Endothelial cell of umbilical vein (primary cell): ENCODE measurements at regions not wholly inside any gene's neighbourhood (a gene's known extent, or its start where the extent isn't known, plus 50 kb on each side); places are given as distances from the start of the nearest gene placed in this dataset.

ENCODE experiments used
- BruUV-seq: library from RNA; stranded (reverse); fragments of 400-500 nt; replicated peaks from 2 replicates; lab custom pipeline; 2021; lab: Mats Ljungman, UMichigan
- CTCF ChIA-PET: fragments of 300-600, 350-600 bp; sonication (Branson Sonifier 250); formaldehyde crosslinking; loops from one replicate; lab custom pipeline; 2021; ENCODE audit warnings: antibody characterized with exemption, inconsistent platforms; lab: Charles Lee
- POLR2A ChIA-PET: fragments of 300-600, 350-600 bp; sonication (Branson Sonifier 250); formaldehyde crosslinking; loops from one replicate; lab custom pipeline; 2021; ENCODE audit warnings: antibody characterized with exemption, inconsistent platforms; lab: Charles Lee
- DNase-seq: peaks from one replicate; pipeline ENCODE4 v3.0.0-alpha.2; 2011; ENCODE audit warnings: low read depth, low spot score
- FAIRE-seq: peaks from 2 replicates; lab custom pipeline; 2011; peaks lifted over from hg19 to GRCh38; lab: Jason Lieb, UNC
- H2AFZ ChIP-seq: 2 replicates; pipeline ENCODE4 v1.6.0; 2012; ENCODE audit warnings: low read depth, low read length, control low read depth, inconsistent platforms
- H3K27ac ChIP-seq: 2 replicates; pipeline ENCODE4 v1.5.1; 2011; ENCODE audit warnings: low read depth, mild to moderate bottlenecking, control low read depth, low read length, moderate library complexity; ENCODE audit not compliant: insufficient read depth
- H3K27me3 ChIP-seq, 2 experiments: 2 replicates each; pipeline versions ENCODE4 v1.6.0 to v1.6.1; 2011; ENCODE audit warnings: low read length in 2 of 2, mixed read lengths in 1 of 2; ENCODE audit not compliant: control insufficient read depth in 2 of 2, insufficient read depth in 2 of 2
- H3K36me3 ChIP-seq, 2 experiments: 2 replicates in 1 of 2; 3 replicates in 1 of 2; pipeline ENCODE4 v1.5.1; 2011; ENCODE audit warnings: low read length in 2 of 2, mild to moderate bottlenecking in 1 of 2, moderate library complexity in 1 of 2; ENCODE audit not compliant: control insufficient read depth in 2 of 2, insufficient read depth in 2 of 2; ENCODE audit errors: extremely low read depth in 1 of 2
- H3K4me1 ChIP-seq: 3 replicates; pipeline ENCODE4 v1.5.1; 2011; ENCODE audit warnings: mild to moderate bottlenecking, low read length; ENCODE audit not compliant: control insufficient read depth, insufficient read depth; ENCODE audit errors: extremely low read depth
- H3K4me2 ChIP-seq: 2 replicates; pipeline ENCODE4 v1.6.1; 2011; ENCODE audit warnings: low read length, control low read depth, mixed read lengths; ENCODE audit not compliant: insufficient read depth
- H3K4me3 ChIP-seq, 3 experiments: fragments of 200-600 bp in 1 of 3; sonication (generic), shearing (Covaris generic) in 1 of 3; replicated peaks in 1 of 3; 2 replicates each; pipeline ENCODE4 v1.5.1; 2011 to 2016; ENCODE audit warnings: control low read depth in 3 of 3, low read length in 3 of 3, mild to moderate bottlenecking in 2 of 3, inconsistent platforms in 1 of 3, low read depth in 1 of 3, moderate library complexity in 1 of 3; ENCODE audit not compliant: insufficient read depth in 1 of 3
- H3K79me2 ChIP-seq: 2 replicates; pipeline ENCODE4 v1.6.0; 2012; ENCODE audit warnings: low read length, inconsistent platforms; ENCODE audit not compliant: control insufficient read depth, insufficient read depth
- H3K9ac ChIP-seq: replicated peaks from 2 replicates; pipeline ENCODE3; 2011; ENCODE audit warnings: low read length, control low read depth; ENCODE audit not compliant: insufficient read depth; ENCODE audit errors: extremely low read depth
- H3K9me1 ChIP-seq: replicated peaks from 3 replicates; pipeline ENCODE4 v1.6.0; 2011; ENCODE audit warnings: mild to moderate bottlenecking, low read length; ENCODE audit not compliant: control insufficient read depth, insufficient read depth; ENCODE audit errors: extremely low read depth
- H3K9me3 ChIP-seq: replicated peaks from 2 replicates; pipeline ENCODE4 v1.5.1; 2012; ENCODE audit warnings: low read length, inconsistent platforms; ENCODE audit not compliant: control insufficient read depth, insufficient read depth
- H4K20me1 ChIP-seq: replicated peaks from 2 replicates; pipeline ENCODE3; 2011; ENCODE audit warnings: mild to moderate bottlenecking, low read length; ENCODE audit not compliant: control insufficient read depth, insufficient read depth; ENCODE audit errors: extremely low read depth
- EZH2 ChIP-seq: IDR thresholded peaks from 2 replicates; pipeline ENCODE4 v1.6.1; 2012; ENCODE audit warnings: borderline replicate concordance, low read depth, mild to moderate bottlenecking, moderate library complexity, low read length, inconsistent platforms; ENCODE audit not compliant: severe bottlenecking
- FOS ChIP-seq: IDR thresholded peaks from 2 replicates; pipeline ENCODE4 v1.6.1; 2011; ENCODE audit warnings: mild to moderate bottlenecking, low read length, moderate library complexity, borderline replicate concordance; ENCODE audit not compliant: insufficient read depth
- GATA2 ChIP-seq: IDR thresholded peaks from 2 replicates; pipeline ENCODE4 v1.7.0; 2011; ENCODE audit warnings: low read depth, mild to moderate bottlenecking, moderate library complexity, mixed read lengths, low read length; ENCODE audit not compliant: insufficient read length, insufficient read depth
- JUN ChIP-seq: IDR thresholded peaks from 2 replicates; pipeline ENCODE4 v1.6.1; 2011; ENCODE audit warnings: borderline replicate concordance, low read depth; ENCODE audit not compliant: insufficient read length, insufficient read depth
- MAX ChIP-seq: IDR thresholded peaks from 2 replicates; pipeline ENCODE4 v1.6.1; 2011; ENCODE audit not compliant: insufficient read depth, insufficient read length
- MYC ChIP-seq: IDR thresholded peaks from one replicate; pipeline ENCODE4 v1.6.1; 2011; ENCODE audit warnings: mild to moderate bottlenecking, low read depth, low read length
- POLR2A ChIP-seq: IDR thresholded peaks from 2 replicates; pipeline ENCODE4 v1.6.1; 2012; ENCODE audit warnings: low read depth, mild to moderate bottlenecking, control low read depth, low read length
- POLR2AphosphoS5 ChIP-seq: IDR thresholded peaks from 2 replicates; pipeline ENCODE4 v1.6.1; 2012; ENCODE audit warnings: low read depth, mild to moderate bottlenecking, control low read depth, low read length, moderate library complexity; ENCODE audit not compliant: insufficient read depth
- dilution Hi-C: fragments of 300-500 bp; cut with MboI; formaldehyde crosslinking; loops from one replicate; pipeline ENCODE4 v1.15.0; 2019; ENCODE audit warnings: low sequenced_read_pairs; ENCODE audit not compliant: extremely low pct_ligation_motif_present
- intact Hi-C: fragments of 100-400 bp; cut with micrococcal nuclease; formaldehyde crosslinking; loops from one replicate; pipeline ENCODE4 v1.10.0; 2022
- TF ChIP-seq, protein P1 (sequence below), 2 donors: IDR thresholded peaks; 1 replicate in 1 of 2; 2 replicates in 1 of 2; pipeline ENCODE4 v1.5.1; 2011; ENCODE audit warnings: low read length in 2 of 2, mild to moderate bottlenecking in 2 of 2, moderate library complexity in 2 of 2, control low read depth in 1 of 2, inconsistent platforms in 1 of 2, low read depth in 1 of 2; ENCODE audit not compliant: insufficient read depth in 1 of 2; ENCODE audit errors: extremely low read depth in 1 of 2

GRCh38 chr5:66354422-66354821, 210.3 kb downstream of the SREK1 start:
- POLR2A ChIA-PET = no interaction called here
- no peak for FAIRE-seq

DNA sequence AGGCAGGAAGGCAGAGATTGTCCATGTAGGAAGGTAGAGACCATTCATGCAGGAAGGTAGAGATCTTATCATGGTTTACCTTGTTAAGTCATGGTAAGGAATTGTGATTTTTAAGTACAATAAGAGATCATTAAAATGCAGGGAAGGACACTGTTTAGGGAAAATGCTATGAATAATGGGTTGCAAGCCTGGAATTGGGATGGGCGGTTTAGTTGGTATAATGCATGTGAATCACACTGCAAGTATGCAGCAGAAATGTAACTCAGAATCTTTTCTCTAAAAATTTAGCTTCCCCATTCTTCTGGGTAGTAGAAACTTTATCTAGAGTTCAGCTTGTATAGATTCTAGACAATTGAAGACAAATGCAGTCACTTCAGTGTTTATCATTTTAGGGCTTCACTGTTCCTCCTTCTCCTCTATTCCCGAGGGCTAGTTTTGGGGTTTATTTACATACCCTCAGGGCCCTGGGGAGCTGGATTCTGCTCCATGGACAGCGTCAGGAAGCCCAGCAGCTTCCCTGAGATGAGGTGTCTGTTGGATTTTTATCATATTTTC, 212.0 kb downstream of the SREK1 start:
- no peak overlapping the region for H3K4me3 ChIP-seq
- no peak overlapping the region for H3K9ac ChIP-seq
- H3K9me1 ChIP-seq = no peaks in the 10 kb centered on the region
- H3K4me2 ChIP-seq = no peak overlapping the region
- TF ChIP-seq MAX (no peak), GATA2 (no peak), EZH2 (no peak), JUN (no peak), POLR2AphosphoS5 (no peak), MYC (no peak), FOS (no peak), POLR2A (no peak)
- TF ChIP-seq, protein P1, sequence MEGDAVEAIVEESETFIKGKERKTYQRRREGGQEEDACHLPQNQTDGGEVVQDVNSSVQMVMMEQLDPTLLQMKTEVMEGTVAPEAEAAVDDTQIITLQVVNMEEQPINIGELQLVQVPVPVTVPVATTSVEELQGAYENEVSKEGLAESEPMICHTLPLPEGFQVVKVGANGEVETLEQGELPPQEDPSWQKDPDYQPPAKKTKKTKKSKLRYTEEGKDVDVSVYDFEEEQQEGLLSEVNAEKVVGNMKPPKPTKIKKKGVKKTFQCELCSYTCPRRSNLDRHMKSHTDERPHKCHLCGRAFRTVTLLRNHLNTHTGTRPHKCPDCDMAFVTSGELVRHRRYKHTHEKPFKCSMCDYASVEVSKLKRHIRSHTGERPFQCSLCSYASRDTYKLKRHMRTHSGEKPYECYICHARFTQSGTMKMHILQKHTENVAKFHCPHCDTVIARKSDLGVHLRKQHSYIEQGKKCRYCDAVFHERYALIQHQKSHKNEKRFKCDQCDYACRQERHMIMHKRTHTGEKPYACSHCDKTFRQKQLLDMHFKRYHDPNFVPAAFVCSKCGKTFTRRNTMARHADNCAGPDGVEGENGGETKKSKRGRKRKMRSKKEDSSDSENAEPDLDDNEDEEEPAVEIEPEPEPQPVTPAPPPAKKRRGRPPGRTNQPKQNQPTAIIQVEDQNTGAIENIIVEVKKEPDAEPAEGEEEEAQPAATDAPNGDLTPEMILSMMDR (IDR thresholded peaks at IDR 0.05; ENCODE audit: extremely low read depth in 1 of 2, insufficient read depth in 1 of 2, low read depth in 1 of 2, low read length in 2 of 2) = no peak
- no peaks in the 10 kb centered on the region for H3K27me3 ChIP-seq
- no TSS peak for BruUV-seq
- dilution Hi-C loops (no loop called here), intact Hi-C loops (no loop called here)
- H3K27ac ChIP-seq = no peak overlapping the region
- DNase-seq (no peak), FAIRE-seq (no peak)
- H3K4me1 ChIP-seq = no peaks in the 10 kb centered on the region
- H3K79me2 ChIP-seq = no peaks in the 10 kb centered on the region
- ChIA-PET CTCF (no interaction called here), POLR2A (no interaction called here)
- H4K20me1 ChIP-seq = no peaks in the 10 kb centered on the region
- H2AFZ ChIP-seq = no peak overlapping the region
- no peaks in the 10 kb centered on the region for H3K9me3 ChIP-seq
- no peaks in the 10 kb centered on the region for H3K36me3 ChIP-seq

More at GRCh38 chr5:66354422-66354821, 210.3 kb downstream of the SREK1 start:
- dilution Hi-C loops (no loop called here), intact Hi-C loops (no loop called here)
- H3K4me1 ChIP-seq = no peaks in the 10 kb centered on the region
- H3K27me3 ChIP-seq = peaks cover 0 to 6% of the 10 kb centered on the region in 2 experiments
- CTCF ChIA-PET = no interaction called here
- H3K4me2 ChIP-seq = no peak overlapping the region
- H3K9me1 ChIP-seq = no peaks in the 10 kb centered on the region
- H3K79me2 ChIP-seq = no peaks in the 10 kb centered on the region
- H2AFZ ChIP-seq = no peak overlapping the region
- DNase-seq = no peak
- no peak overlapping the region for H3K4me3 ChIP-seq
- H3K36me3 ChIP-seq = no peaks in the 10 kb centered on the region
- TF ChIP-seq, protein P1 (IDR thresholded peaks at IDR 0.05; ENCODE audit: extremely low read depth in 1 of 2, insufficient read depth in 1 of 2, low read depth in 1 of 2, low read length in 2 of 2) = no peak
- TF ChIP-seq JUN = no peak
- TF ChIP-seq FOS = no peak
- H3K9me3 ChIP-seq = no peaks in the 10 kb centered on the region
- H3K9ac ChIP-seq = no peak overlapping the region
- no peak overlapping the region for H3K27ac ChIP-seq
- H4K20me1 ChIP-seq = no peaks in the 10 kb centered on the region
- BruUV-seq = no TSS peak
